AG04449 (cell line): ENCODE measurements at regions not wholly inside any gene's neighbourhood (a gene's known extent, or its start where the extent isn't known, plus 50 kb on each side); places are given as distances from the start of the nearest gene placed in this dataset.

Source experiments
- CTCF ChIA-PET: fragments of 350-600 bp; formaldehyde crosslinking; extraction: SDS; loops from one replicate; lab custom pipeline; 2021; ENCODE audit warnings: antibody characterized with exemption; lab: Yijun Ruan, JAX
- POLR2A ChIA-PET: fragments of 400-600, 350-600 bp; formaldehyde crosslinking; extraction: SDS; loops from one replicate; lab custom pipeline; 2020; ENCODE audit warnings: antibody characterized with exemption, inconsistent platforms; lab: Yijun Ruan, JAX
- DNase-seq: peaks from one replicate; pipeline ENCODE4 v3.0.0-alpha.2; 2010; ENCODE audit warnings: low read depth, low spot score
- H3K4me3 ChIP-seq: 2 replicates; pipeline ENCODE4 v1.5.1; 2011; ENCODE audit warnings: low read depth, mild to moderate bottlenecking, control low read depth, low read length
- TF ChIP-seq, protein P1 (sequence below): IDR thresholded peaks from one replicate; pipeline ENCODE4 v1.5.1; 2011; ENCODE audit warnings: mild to moderate bottlenecking, moderate library complexity, low read length, control low read depth, inconsistent platforms; ENCODE audit not compliant: insufficient read depth; ENCODE audit errors: missing control alignments

DNA sequence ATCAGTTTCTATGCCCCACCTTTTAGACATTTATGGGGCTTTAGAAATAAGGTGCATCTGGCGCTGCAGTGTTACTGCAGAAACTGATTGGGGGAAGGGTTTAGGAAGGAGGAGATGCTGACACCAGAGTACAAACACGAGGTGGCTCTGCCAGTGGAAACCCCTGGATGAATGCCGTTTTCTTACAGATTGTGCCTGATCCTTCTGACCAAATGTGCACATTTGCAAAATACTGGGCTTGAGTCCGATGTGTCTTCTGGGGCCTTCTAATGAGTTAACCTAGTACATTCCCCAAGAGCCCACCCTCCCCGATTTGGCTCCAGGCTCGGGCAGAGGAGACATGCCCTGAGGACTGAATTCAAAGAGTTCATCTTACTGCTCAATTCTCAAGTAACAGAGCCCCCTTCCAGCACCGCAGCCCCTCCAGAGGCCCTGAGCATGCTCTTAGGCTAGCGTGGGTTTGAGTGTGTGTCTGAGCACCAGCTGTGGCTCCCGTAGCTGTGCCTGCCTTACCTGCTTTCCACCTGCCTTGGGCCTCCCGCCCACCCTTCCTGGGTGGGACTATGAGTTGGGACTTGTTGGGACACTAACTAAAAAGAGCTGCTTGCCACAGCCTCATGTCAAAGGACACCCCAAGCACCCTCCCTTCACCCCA is 116.7 kb upstream of the COPS8 start:
- TF ChIP-seq, protein P1, sequence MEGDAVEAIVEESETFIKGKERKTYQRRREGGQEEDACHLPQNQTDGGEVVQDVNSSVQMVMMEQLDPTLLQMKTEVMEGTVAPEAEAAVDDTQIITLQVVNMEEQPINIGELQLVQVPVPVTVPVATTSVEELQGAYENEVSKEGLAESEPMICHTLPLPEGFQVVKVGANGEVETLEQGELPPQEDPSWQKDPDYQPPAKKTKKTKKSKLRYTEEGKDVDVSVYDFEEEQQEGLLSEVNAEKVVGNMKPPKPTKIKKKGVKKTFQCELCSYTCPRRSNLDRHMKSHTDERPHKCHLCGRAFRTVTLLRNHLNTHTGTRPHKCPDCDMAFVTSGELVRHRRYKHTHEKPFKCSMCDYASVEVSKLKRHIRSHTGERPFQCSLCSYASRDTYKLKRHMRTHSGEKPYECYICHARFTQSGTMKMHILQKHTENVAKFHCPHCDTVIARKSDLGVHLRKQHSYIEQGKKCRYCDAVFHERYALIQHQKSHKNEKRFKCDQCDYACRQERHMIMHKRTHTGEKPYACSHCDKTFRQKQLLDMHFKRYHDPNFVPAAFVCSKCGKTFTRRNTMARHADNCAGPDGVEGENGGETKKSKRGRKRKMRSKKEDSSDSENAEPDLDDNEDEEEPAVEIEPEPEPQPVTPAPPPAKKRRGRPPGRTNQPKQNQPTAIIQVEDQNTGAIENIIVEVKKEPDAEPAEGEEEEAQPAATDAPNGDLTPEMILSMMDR, result no peak
- no peak for DNase-seq
- no peak overlapping the region for H3K4me3 ChIP-seq
- ChIA-PET CTCF (no interaction called here), POLR2A (no interaction called here)

DNA sequence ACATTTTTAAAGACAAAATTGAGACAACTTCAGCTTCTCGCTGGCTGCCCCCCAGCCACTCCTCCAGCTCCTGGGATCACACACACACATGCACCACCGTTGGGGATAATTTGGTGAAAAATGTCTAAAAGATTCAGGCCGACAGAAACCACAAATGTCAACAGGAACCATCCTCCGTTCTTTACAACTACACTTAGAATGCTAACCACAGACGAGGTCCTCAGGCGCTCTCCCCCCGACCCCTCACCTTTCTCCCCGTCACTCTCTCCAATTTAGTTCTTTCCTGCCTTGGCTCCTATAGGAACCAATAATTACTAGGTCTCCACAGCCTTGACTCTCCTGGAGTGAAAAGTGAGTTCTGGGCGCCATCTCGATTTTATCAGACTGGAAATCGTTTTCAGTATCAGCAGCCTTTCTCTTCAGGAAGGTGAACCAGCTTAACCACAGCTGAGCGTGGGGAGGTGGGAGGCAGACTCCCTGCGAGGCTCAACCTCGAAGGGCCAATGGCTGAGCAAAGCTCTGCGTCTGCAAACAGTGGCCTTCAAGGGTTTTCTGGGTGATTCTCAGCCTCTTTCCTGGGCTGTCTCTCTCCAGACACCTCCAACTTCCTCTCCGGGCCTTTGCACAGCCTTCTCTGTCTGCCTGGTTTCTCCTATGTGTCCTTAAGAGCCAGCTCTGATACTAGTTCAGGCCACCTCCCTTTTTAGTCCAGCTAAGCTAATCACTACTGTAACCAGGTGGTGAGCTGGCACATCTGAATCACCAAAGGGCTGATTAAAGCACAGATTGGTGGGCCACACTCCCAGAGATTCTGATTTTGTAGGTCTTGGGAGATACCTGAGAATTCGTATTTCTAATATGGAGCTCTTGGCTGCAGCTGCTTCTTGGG is 115.7 kb upstream of the COPS8 start:
- DNase-seq, result no peak
- ChIA-PET POLR2A (no interaction called here), CTCF (no interaction called here)
- TF ChIP-seq, protein P1, result no peak
- no peak overlapping the region for H3K4me3 ChIP-seq

DNA sequence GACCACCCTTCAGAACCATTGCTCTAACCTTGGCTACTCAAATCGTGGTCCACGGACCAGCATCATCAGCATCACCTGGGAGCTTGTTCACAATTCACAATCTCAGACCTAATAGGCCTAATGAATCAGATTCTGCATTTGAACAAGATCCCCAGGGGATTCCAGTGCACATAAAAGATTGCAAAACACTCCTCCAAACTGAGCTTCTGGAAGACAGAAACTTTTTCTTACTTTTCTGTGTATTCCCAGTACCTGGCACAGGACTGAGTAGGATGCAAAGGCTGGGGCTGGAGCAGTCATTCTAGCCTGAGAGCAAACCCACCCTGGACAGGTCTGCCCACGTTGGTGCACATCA is 115.1 kb upstream of the COPS8 start:
- ChIA-PET POLR2A (interaction anchor here (0.6 kb wide), 1 partner anchor 228 kb away, joined by 4 read pairs; no protein-coding TSS in a partner anchor), CTCF (interaction anchor here (1.6 kb wide), 1 partner anchor 15 kb away, joined by 3 read pairs; no protein-coding TSS in a partner anchor)
- TF ChIP-seq, protein P1, result no peak
- DNase-seq, result no peak
- H3K4me3 ChIP-seq, result no peak overlapping the region

DNA sequence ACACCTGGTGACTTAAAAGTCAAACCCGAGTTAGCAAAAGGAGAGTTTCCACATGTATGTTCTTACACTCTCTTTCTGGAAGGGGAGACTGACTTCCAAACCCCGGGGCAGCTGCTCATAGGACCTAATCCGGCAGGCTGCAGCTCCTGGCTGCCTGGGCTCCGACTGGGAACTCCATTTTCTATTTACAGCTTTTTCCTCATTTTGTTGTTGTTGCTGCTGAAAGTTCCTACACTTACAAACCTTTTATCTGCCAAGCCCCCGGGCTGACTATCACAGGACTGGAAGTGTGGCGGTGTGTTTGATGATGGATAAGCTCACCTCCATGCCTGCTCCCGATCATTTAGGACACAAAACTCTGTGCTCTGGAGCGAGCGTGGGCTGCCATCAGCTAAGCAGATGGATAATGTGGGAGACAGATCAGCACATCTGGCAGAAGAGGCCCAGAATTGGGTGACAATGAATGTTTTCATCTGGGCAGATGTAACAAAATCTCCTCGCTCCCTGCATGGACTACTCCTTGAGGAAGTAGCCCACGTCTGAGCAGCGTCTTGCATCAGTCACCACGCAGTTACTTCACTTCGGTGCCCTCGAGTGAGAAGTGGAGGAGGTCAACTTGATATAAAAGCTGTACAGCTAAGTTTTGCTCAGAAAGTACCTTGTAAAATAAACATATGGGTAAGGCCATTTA is 114.4 kb upstream of the COPS8 start:
- TF ChIP-seq, protein P1, result no peak
- DNase-seq, result no peak
- POLR2A ChIA-PET, result interaction anchor here (0.6 kb wide), 1 partner anchor 228 kb away, joined by 4 read pairs; no protein-coding TSS in a partner anchor
- no peak overlapping the region for H3K4me3 ChIP-seq
- CTCF ChIA-PET, result interaction anchor here (0.7 to 1.6 kb wide), 2 partner anchors 11 to 14 kb away, joined by 3 read pairs; no protein-coding TSS in a partner anchor

DNA sequence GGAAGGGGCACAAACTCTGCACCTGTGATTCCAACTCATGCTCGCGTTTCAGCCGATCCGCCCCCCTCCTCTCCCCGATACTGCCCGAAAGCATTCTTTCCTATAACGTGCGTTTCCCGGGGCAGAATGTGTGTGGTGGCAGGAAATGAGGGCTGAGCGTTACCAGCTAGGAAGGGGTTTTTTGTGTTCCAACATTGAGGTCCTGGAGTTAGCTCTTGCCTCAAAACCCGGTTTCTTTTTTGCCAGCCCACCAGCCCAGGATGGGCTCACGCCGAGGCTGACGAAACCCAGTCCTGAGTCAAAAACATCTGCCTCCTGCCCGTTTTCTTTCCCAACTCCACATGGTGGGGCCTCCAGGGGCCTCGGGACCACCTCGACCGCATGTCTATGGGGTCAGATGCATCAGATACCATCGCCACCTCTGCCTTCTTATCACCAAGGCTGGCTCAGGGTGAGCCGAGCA is 113.7 kb upstream of the COPS8 start:
- DNase-seq, result no peak
- TF ChIP-seq, protein P1, result no peak
- POLR2A ChIA-PET, result no interaction called here
- H3K4me3 ChIP-seq, result no peak overlapping the region
- CTCF ChIA-PET, result interaction anchor here (0.7 to 1.6 kb wide), 2 partner anchors 10 to 14 kb away, joined by 3 read pairs; no protein-coding TSS in a partner anchor
